ENCODE measurements at regions not wholly inside any gene's neighbourhood (a gene's known extent, or its start where the extent isn't known, plus 50 kb on each side); places are given as distances from the start of the nearest gene placed in this dataset.

DNA sequence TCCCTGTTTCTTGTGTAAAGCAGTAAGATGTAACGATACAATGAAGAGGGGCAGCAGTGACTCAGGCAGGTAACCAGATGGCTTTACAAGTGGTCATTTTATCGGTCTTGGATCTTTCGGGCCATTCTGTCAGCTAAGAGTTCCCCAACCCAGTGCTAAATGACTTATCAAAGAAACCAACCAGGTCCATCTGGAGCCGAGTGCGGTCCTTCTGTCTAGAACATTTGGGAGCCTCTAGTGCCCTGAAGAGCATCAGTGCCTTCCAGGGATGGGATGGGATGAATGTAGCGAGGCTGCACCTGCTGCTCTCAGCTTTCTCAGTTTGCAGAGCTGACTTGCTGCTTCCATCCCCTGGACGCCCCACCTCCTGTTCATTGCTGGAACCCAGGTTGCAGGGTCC is 131.7 kb upstream of the AGBL1 start:
- no peak for DNase-seq (ENCODE audit: low spot score, unreplicated experiment)
- Mint-ChIP-seq H3K27ac (no peak overlapping the region), H3K4me1 (ENCODE audit: low read depth) (no peaks in the 10 kb centered on the region), H3K9me3 (ENCODE audit: low read depth) (no peaks in the 10 kb centered on the region), H3K4me3 (ENCODE audit: low read depth) (no peak overlapping the region), H3K27me3 (peaks cover 2% of the 10 kb centered on the region), H3K36me3 (ENCODE audit: insufficient read depth) (no peaks in the 10 kb centered on the region)
- TF ChIP-seq, protein P1, sequence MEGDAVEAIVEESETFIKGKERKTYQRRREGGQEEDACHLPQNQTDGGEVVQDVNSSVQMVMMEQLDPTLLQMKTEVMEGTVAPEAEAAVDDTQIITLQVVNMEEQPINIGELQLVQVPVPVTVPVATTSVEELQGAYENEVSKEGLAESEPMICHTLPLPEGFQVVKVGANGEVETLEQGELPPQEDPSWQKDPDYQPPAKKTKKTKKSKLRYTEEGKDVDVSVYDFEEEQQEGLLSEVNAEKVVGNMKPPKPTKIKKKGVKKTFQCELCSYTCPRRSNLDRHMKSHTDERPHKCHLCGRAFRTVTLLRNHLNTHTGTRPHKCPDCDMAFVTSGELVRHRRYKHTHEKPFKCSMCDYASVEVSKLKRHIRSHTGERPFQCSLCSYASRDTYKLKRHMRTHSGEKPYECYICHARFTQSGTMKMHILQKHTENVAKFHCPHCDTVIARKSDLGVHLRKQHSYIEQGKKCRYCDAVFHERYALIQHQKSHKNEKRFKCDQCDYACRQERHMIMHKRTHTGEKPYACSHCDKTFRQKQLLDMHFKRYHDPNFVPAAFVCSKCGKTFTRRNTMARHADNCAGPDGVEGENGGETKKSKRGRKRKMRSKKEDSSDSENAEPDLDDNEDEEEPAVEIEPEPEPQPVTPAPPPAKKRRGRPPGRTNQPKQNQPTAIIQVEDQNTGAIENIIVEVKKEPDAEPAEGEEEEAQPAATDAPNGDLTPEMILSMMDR (IDR thresholded peaks at IDR 0.05; ENCODE audit: unreplicated experiment), result no peak

DNA sequence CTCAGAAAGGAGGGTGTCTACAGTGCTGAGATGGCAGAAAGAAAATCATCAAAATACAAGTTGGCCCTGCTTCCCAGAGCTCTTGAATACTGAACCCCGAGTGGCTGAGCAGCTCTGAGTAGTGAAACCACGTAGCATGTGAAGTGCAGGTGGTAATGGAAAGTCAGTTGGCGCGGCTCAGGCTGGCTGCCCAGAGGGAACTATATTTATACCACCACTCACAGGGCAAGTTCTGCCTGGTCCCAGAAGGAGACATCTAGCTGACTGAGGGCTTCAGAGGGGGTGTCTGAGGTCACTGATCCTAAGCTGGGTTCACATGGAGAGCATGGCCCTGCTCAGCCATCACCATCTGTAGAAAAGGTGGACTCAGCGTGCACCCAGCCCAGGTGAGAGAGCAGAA is 129.6 kb upstream of the AGBL1 start:
- Mint-ChIP-seq H3K36me3 (ENCODE audit: insufficient read depth) (no peaks in the 10 kb centered on the region), H3K9me3 (ENCODE audit: low read depth) (no peaks in the 10 kb centered on the region), H3K4me3 (ENCODE audit: low read depth) (no peak overlapping the region), H3K27me3 (peaks cover 6% of the 10 kb centered on the region), H3K27ac (no peak overlapping the region), H3K4me1 (ENCODE audit: low read depth) (no peaks in the 10 kb centered on the region)
- no peak for DNase-seq (ENCODE audit: low spot score, unreplicated experiment)
- TF ChIP-seq, protein P1 (IDR thresholded peaks at IDR 0.05; ENCODE audit: unreplicated experiment), result no peak

DNA sequence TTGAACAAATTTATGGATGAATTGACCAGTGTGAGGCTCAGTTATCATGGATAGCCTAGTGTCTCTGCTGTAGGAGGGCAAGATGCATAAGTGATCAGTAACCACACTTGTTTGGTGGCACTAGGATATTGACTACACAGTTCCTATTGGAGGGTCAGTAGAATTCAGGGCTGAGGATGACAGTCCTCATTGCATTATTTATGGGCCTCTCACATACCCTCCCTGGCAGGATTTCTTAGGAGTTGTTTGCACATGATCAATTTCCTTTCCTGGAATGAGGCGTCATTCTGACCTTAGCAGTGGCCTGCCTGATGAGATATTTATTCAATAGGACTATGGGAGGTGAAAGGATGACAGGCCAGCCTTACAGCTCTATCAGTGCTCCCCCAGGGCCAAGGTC is 125.1 kb upstream of the AGBL1 start:
- Mint-ChIP-seq H3K4me1 (ENCODE audit: low read depth) (no peaks in the 10 kb centered on the region), H3K27me3 (peaks cover 4% of the 10 kb centered on the region), H3K27ac (no peak overlapping the region), H3K36me3 (ENCODE audit: insufficient read depth) (no peaks in the 10 kb centered on the region), H3K9me3 (ENCODE audit: low read depth) (peaks cover 6% of the 10 kb centered on the region), H3K4me3 (ENCODE audit: low read depth) (no peak overlapping the region)
- TF ChIP-seq, protein P1 (IDR thresholded peaks at IDR 0.05; ENCODE audit: unreplicated experiment), result no peak
- no peak for DNase-seq (ENCODE audit: low spot score, unreplicated experiment)

DNA sequence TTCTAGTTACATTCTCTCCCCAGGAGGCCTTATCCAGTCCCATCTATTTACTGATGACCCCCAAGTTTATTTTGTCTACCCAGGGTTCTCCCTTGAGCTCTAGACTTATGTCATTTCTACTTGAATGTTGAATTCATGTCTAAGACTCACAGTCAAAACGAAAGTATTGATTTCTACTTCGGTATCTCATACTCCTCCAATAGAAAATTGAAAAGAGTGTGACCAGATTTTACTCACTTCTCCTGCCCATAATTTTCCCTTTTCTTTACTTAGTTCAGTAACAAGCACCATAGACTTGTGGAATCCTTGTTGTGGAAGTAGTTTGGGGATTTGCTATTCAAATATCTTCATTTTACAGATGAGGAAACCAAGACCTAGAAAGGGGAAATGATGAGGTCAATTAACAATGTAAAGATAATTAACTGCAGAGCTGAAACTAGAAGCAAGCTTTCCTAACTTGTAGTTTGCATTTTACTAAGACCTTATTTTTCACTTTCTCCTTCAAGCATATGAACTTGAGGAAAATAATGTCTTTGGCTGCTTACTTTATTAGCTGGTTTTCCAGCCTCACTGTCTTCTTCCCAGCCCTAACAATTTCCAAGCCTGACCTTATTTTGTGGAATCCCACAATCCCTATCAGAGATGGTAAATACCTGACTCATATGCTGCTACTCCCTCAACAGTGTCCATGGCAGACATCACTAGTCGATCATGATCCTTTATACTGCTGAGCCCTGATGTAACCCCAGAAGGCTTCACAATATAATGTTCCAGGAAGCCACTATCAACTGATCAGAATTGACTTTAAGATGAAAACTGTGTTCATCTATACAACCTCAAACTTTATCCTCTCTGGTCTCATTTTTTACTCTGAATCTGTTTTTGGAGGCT is 123.9 kb upstream of the AGBL1 start:
- no peaks in the 10 kb centered on the region for H3K36me3 Mint-ChIP-seq (ENCODE audit: insufficient read depth)
- H3K4me1 Mint-ChIP-seq (ENCODE audit: low read depth), result no peaks in the 10 kb centered on the region
- H3K27ac Mint-ChIP-seq, result no peak overlapping the region
- H3K4me3 Mint-ChIP-seq (ENCODE audit: low read depth), result no peak overlapping the region
- DNase-seq (ENCODE audit: low spot score, unreplicated experiment), result no peak
- H3K9me3 Mint-ChIP-seq (ENCODE audit: low read depth), result peaks cover 6% of the 10 kb centered on the region
- peaks cover 4% of the 10 kb centered on the region for H3K27me3 Mint-ChIP-seq
- TF ChIP-seq, protein P1 (IDR thresholded peaks at IDR 0.05; ENCODE audit: unreplicated experiment), result no peak

DNA sequence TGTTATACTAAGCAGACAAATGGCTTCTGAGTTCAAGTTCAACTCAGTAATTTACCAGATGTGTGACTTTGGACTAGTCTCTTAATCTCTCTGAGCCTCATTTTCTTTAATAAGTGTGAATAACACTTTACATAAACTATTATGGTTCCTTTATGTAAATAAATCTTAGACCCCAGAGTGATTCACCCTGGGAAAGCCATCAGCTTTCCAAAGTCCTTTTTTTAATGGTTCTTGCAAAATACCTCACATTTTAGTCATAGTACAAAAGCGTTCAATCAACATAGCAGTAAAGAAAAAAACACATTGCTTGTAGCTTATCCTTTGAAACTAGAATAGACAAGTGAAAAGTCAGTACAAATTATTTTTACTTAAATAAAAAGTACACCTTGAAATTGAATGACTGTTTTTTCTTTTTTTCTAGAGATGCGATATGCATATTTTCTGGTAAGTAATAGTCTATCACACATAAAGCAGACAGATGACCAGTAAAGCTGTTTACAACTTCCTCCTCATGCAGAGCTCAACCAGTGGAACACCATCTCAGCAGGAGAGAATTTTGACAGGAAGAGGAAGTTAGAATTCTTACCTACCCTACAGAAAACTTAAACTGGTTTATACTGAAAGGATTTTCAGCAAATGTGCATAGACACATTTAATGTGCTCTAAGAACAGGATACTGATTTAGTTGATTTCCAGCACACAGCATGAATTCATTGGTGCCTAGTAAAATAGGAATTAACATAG is 123.0 kb upstream of the AGBL1 start:
- peaks cover 4% of the 10 kb centered on the region for H3K27me3 Mint-ChIP-seq
- DNase-seq (ENCODE audit: low spot score, unreplicated experiment), result no peak
- TF ChIP-seq, protein P1 (IDR thresholded peaks at IDR 0.05; ENCODE audit: unreplicated experiment), result no peak
- no peaks in the 10 kb centered on the region for H3K36me3 Mint-ChIP-seq (ENCODE audit: insufficient read depth)
- H3K4me1 Mint-ChIP-seq (ENCODE audit: low read depth), result no peaks in the 10 kb centered on the region
- H3K27ac Mint-ChIP-seq, result no peak overlapping the region
- H3K9me3 Mint-ChIP-seq (ENCODE audit: low read depth), result peaks cover 6% of the 10 kb centered on the region
- H3K4me3 Mint-ChIP-seq (ENCODE audit: low read depth), result no peak overlapping the region

All from progenitor cell of endocrine pancreas (in vitro differentiated cells).